Skin epidermis (tissue), 12 donors: ENCODE measurements at regions not wholly inside any gene's neighbourhood (a gene's known extent, or its start where the extent isn't known, plus 50 kb on each side); places are given as distances from the start of the nearest gene placed in this dataset.
"Not testable (repeated sequence)": the region's sequence is repeated elsewhere in the genome, so short reads cannot be mapped to it uniquely, and the experiment has no call there.

Source experiments
- H3K27ac ChIP-seq, 21 experiments: fragments of 200-600 bp; sonication (generic) in 11 of 21; one replicate each; pipeline ENCODE4 v1.5.0; 2020; ENCODE audit warnings: mild to moderate bottlenecking in 3 of 21, inconsistent platforms in 2 of 21, moderate library complexity in 2 of 21
- H3K4me3 ChIP-seq, 7 experiments: fragments of 200-600 bp; sonication (generic) in 2 of 7; one replicate each; pipeline ENCODE4 v1.5.0; 2020; ENCODE audit warnings: inconsistent platforms in 2 of 7, mild to moderate bottlenecking in 2 of 7, moderate library complexity in 1 of 7

- no peak overlapping the region for H3K27ac ChIP-seq
- H3K4me3 ChIP-seq, result no peak overlapping the region
Observed at GRCh38 chr20:48006036-48006833, 221.0 kb upstream of the SULF2 start.

GRCh38 chr20:48003021-48003420 is 217.7 kb upstream of the SULF2 start:
- no peak overlapping the region for H3K27ac ChIP-seq

GRCh38 chr20:48002517-48002970 is 217.3 kb upstream of the SULF2 start:
- Histone ChIP-seq H3K4me3 (no peak overlapping the region), H3K27ac (no peak overlapping the region)

More at GRCh38 chr20:48003021-48003420, 217.7 kb upstream of the SULF2 start:
- no peak overlapping the region for H3K4me3 ChIP-seq

GRCh38 chr20:47999166-47999565 is 213.9 kb upstream of the SULF2 start:
- no peak overlapping the region for H3K4me3 ChIP-seq
- H3K27ac ChIP-seq, result peak overlapping the region in 1 of 21 experiments; percentile 15

GRCh38 chr20:47998736-47999135 is 213.5 kb upstream of the SULF2 start:
- H3K4me3 ChIP-seq, result no peak overlapping the region
- H3K27ac ChIP-seq, result peak overlapping the region in 1 of 21 experiments; percentile 64

GRCh38 chr20:47995661-47996060 is 210.4 kb upstream of the SULF2 start:
- Histone ChIP-seq H3K27ac (no peak overlapping the region), H3K4me3 (no peak overlapping the region)

GRCh38 chr20:47993817-47994216 is 208.5 kb upstream of the SULF2 start:
- Histone ChIP-seq H3K27ac (no peak overlapping the region), H3K4me3 (no peak overlapping the region)

GRCh38 chr20:47993035-47993755 is 207.9 kb upstream of the SULF2 start:
- H3K4me3 ChIP-seq, result no peak overlapping the region
- H3K27ac ChIP-seq, result no peak overlapping the region

- Histone ChIP-seq H3K27ac (no peak overlapping the region), H3K4me3 (no peak overlapping the region)
Observed at GRCh38 chr20:47991875-47992488, 206.7 kb upstream of the SULF2 start.

GRCh38 chr20:47990507-47991150 is 205.3 kb upstream of the SULF2 start:
- no peak overlapping the region for H3K4me3 ChIP-seq
- no peak overlapping the region for H3K27ac ChIP-seq

- Histone ChIP-seq H3K4me3 (no peak overlapping the region), H3K27ac (no peak overlapping the region)
Observed at GRCh38 chr20:47989957-47990356, 204.7 kb upstream of the SULF2 start.

GRCh38 chr20:47988676-47989075 is 203.4 kb upstream of the SULF2 start:
- H3K27ac ChIP-seq, result no peak overlapping the region
- H3K4me3 ChIP-seq, result no peak overlapping the region

GRCh38 chr20:47985092-47985850 is 200.0 kb upstream of the SULF2 start:
- Histone ChIP-seq H3K27ac (no peak overlapping the region), H3K4me3 (no peak overlapping the region)

GRCh38 chr20:47984437-47984836 is 199.2 kb upstream of the SULF2 start:
- Histone ChIP-seq H3K4me3 (no peak overlapping the region), H3K27ac (no peak overlapping the region)

- H3K4me3 ChIP-seq, H3K27ac ChIP-seq: not testable (repeated sequence)
Observed at GRCh38 chr20:47983642-47984041, 198.4 kb upstream of the SULF2 start.

- no peak overlapping the region for H3K27ac ChIP-seq
- H3K4me3 ChIP-seq, result no peak overlapping the region
Observed at GRCh38 chr20:47982574-47983360, 197.5 kb upstream of the SULF2 start.

GRCh38 chr20:47981222-47981621 is 195.9 kb upstream of the SULF2 start:
- Histone ChIP-seq H3K27ac (no peak overlapping the region), H3K4me3 (no peak overlapping the region)

GRCh38 chr20:47980336-47981177 is 195.3 kb upstream of the SULF2 start:
- no peak overlapping the region for H3K27ac ChIP-seq
- no peak overlapping the region for H3K4me3 ChIP-seq
